Naive thymus-derived CD4-positive, alpha-beta T cell (primary cell): ENCODE measurements at regions not wholly inside any gene's neighbourhood (a gene's known extent, or its start where the extent isn't known, plus 50 kb on each side); places are given as distances from the start of the nearest gene placed in this dataset.

Experiments
- ATAC-seq: fragments of 150-1000 bp; cut with Tn5 transposase; 2 replicates; pipeline ENCODE4 v1.10.0; 2021; ENCODE audit warnings: mild to moderate bottlenecking, moderate library complexity
- CTCF ChIA-PET: fragments of 350-600 bp; sonication (Branson Sonifier 250); formaldehyde crosslinking; loops from one replicate; lab custom pipeline; 2021; ENCODE audit warnings: antibody characterized with exemption; lab: Charles Lee
- POLR2A ChIA-PET: fragments of 350-600 bp; sonication (Branson Sonifier 250); formaldehyde crosslinking; loops from one replicate; lab custom pipeline; 2021; ENCODE audit warnings: antibody characterized with exemption, inconsistent platforms; lab: Charles Lee
- DNase-seq, 9 donors: peaks; one replicate each; pipeline versions ENCODE4 v3.0.0 to v3.0.0-alpha.2; 2020 to 2022; ENCODE audit warnings: mixed read lengths in 1 of 9
- H3K27ac ChIP-seq: one replicate; pipeline ENCODE4 v1.7.0; 2013; ENCODE audit warnings: mild to moderate bottlenecking, low read depth, low read length, moderate library complexity
- H3K27me3 ChIP-seq, 2 donors: one replicate each; pipeline ENCODE4 v1.7.0; 2013; ENCODE audit warnings: low read length in 2 of 2, mild to moderate bottlenecking in 2 of 2, moderate library complexity in 2 of 2; ENCODE audit not compliant: control insufficient read depth in 2 of 2, insufficient read depth in 2 of 2
- H3K36me3 ChIP-seq, 3 experiments: 1 replicate in 2 of 3; 2 replicates in 1 of 3; pipeline ENCODE4 v1.7.0; 2013; ENCODE audit warnings: low read length in 3 of 3, mild to moderate bottlenecking in 3 of 3, moderate library complexity in 1 of 3; ENCODE audit not compliant: insufficient read depth in 3 of 3, control insufficient read depth in 2 of 3
- H3K4me1 ChIP-seq, 2 donors: one replicate each; pipeline ENCODE4 v1.7.0; 2013; ENCODE audit warnings: low read length in 2 of 2, mild to moderate bottlenecking in 2 of 2, moderate library complexity in 1 of 2; ENCODE audit not compliant: control insufficient read depth in 2 of 2, insufficient read depth in 2 of 2
- H3K4me3 ChIP-seq: 2 replicates; pipeline ENCODE4 v1.7.0; 2013; ENCODE audit warnings: mild to moderate bottlenecking, low read length
- H3K9me3 ChIP-seq, 3 experiments: 1 replicate in 2 of 3; 2 replicates in 1 of 3; pipeline ENCODE4 v1.7.0; 2013; ENCODE audit warnings: low read length in 3 of 3; ENCODE audit not compliant: control insufficient read depth in 2 of 3
- H3K27ac Mint-ChIP-seq, 9 donors: one replicate each; pipeline ENCODE4 v1.8.0; 2020 to 2022; ENCODE audit warnings: mixed read lengths in 9 of 9, mild to moderate bottlenecking in 8 of 9, moderate library complexity in 5 of 9, inconsistent platforms in 2 of 9
- H3K27me3 Mint-ChIP-seq, 5 donors: one replicate each; pipeline ENCODE4 v1.8.0; 2021 to 2022; ENCODE audit warnings: mixed read lengths in 5 of 5, mild to moderate bottlenecking in 1 of 5
- H3K36me3 Mint-ChIP-seq, 5 donors: one replicate each; pipeline ENCODE4 v1.8.0; 2020 to 2022; ENCODE audit warnings: mixed read lengths in 5 of 5, mild to moderate bottlenecking in 3 of 5, inconsistent platforms in 1 of 5
- H3K4me1 Mint-ChIP-seq, 7 donors: one replicate each; pipeline ENCODE4 v1.8.0; 2020 to 2022; ENCODE audit warnings: mixed read lengths in 7 of 7, mild to moderate bottlenecking in 3 of 7, inconsistent platforms in 1 of 7
- H3K4me3 Mint-ChIP-seq, 10 donors: one replicate each; pipeline ENCODE4 v1.8.0; 2020 to 2022; ENCODE audit warnings: mild to moderate bottlenecking in 10 of 10, mixed read lengths in 10 of 10, moderate library complexity in 6 of 10, inconsistent platforms in 2 of 10
- H3K9me3 Mint-ChIP-seq, 11 donors: one replicate each; pipeline ENCODE4 v1.8.0; 2020 to 2022; ENCODE audit warnings: mixed read lengths in 11 of 11, mild to moderate bottlenecking in 4 of 11, inconsistent platforms in 1 of 11, moderate library complexity in 1 of 11
- intact Hi-C, 2 donors: fragments of 100-400 bp; cut with micrococcal nuclease; formaldehyde crosslinking; loops; one replicate each; pipeline ENCODE4 v1.15.1; 2023

GRCh38 chr11:19403196-19403895, 162.6 kb upstream of the E2F8 start:
- H3K27ac ChIP-seq: no peak overlapping the region
- Mint-ChIP-seq H3K36me3 (no peaks in the 10 kb centered on the region), H3K4me3 (no peak overlapping the region), H3K27me3 (peaks cover 4 to 28% (median 17%) of the 10 kb centered on the region in 5 donors), H3K27ac (no peak overlapping the region), H3K4me1 (no peaks in the 10 kb centered on the region), H3K9me3 (no peaks in the 10 kb centered on the region)
- intact Hi-C loops: no loop called here
- H3K9me3 ChIP-seq: no peaks in the 10 kb centered on the region
- H3K36me3 ChIP-seq: no peaks in the 10 kb centered on the region
- H3K27me3 ChIP-seq: no peaks in the 10 kb centered on the region
- H3K4me1 ChIP-seq: no peaks in the 10 kb centered on the region
- ATAC-seq (no peak), DNase-seq (no peak)
- ChIA-PET POLR2A (no interaction called here), CTCF (no interaction called here)
- H3K4me3 ChIP-seq: no peak overlapping the region

- H3K27me3 Mint-ChIP-seq: peaks cover 2 to 18% (median 10%) of the 10 kb centered on the region in 5 donors
- H3K4me1 Mint-ChIP-seq: no peaks in the 10 kb centered on the region
- Histone ChIP-seq H3K27ac (no peak overlapping the region), H3K27me3 (no peaks in the 10 kb centered on the region), H3K36me3 (no peaks in the 10 kb centered on the region), H3K4me3 (no peak overlapping the region), H3K4me1 (no peaks in the 10 kb centered on the region), H3K9me3 (no peaks in the 10 kb centered on the region)
- POLR2A ChIA-PET: no interaction called here
- ATAC-seq (no peak), DNase-seq (no peak)
- no peak overlapping the region for H3K4me3 Mint-ChIP-seq
- no peaks in the 10 kb centered on the region for H3K36me3 Mint-ChIP-seq
- intact Hi-C loops: no loop called here
- H3K9me3 Mint-ChIP-seq: peaks cover 0 to 2% (median 0%) of the 10 kb centered on the region in 11 donors
- H3K27ac Mint-ChIP-seq: no peak overlapping the region
- CTCF ChIA-PET: no interaction called here
Measured at GRCh38 chr11:19400296-19400695, 159.6 kb upstream of the E2F8 start.

- H3K4me1 ChIP-seq: no peaks in the 10 kb centered on the region
- no peak overlapping the region for H3K4me3 ChIP-seq
- no peak overlapping the region for H3K4me3 Mint-ChIP-seq
- H3K27me3 Mint-ChIP-seq: peaks cover 4 to 20% (median 13%) of the 10 kb centered on the region in 5 donors
- peaks cover 0 to 6% (median 0%) of the 10 kb centered on the region in 7 donors for H3K4me1 Mint-ChIP-seq
- no peaks in the 10 kb centered on the region for H3K36me3 ChIP-seq
- DNase-seq (no peak), ATAC-seq (no peak)
- no peaks in the 10 kb centered on the region for H3K36me3 Mint-ChIP-seq
- H3K27ac ChIP-seq: no peak overlapping the region
- no peaks in the 10 kb centered on the region for H3K9me3 ChIP-seq
- H3K27me3 ChIP-seq: peaks cover 0 to 5% of the 10 kb centered on the region in 2 donors
- intact Hi-C loops: no loop called here
- no peak overlapping the region for H3K27ac Mint-ChIP-seq
- ChIA-PET POLR2A (no interaction called here), CTCF (no interaction called here)
- peaks cover 0 to 2% (median 0%) of the 10 kb centered on the region in 11 donors for H3K9me3 Mint-ChIP-seq
Measured at GRCh38 chr11:19398772-19399527, 158.2 kb upstream of the E2F8 start.

- ChIA-PET CTCF (no interaction called here), POLR2A (no interaction called here)
- H3K36me3 ChIP-seq: no peaks in the 10 kb centered on the region
- H3K4me1 ChIP-seq: no peaks in the 10 kb centered on the region
- peaks cover 0 to 2% (median 0%) of the 10 kb centered on the region in 11 donors for H3K9me3 Mint-ChIP-seq
- no peaks in the 10 kb centered on the region for H3K9me3 ChIP-seq
- no peak for ATAC-seq
- H3K27me3 ChIP-seq: peaks cover 0 to 5% of the 10 kb centered on the region in 2 donors
- no peak overlapping the region for H3K4me3 ChIP-seq
- H3K27ac Mint-ChIP-seq: no peak overlapping the region
- DNase-seq: no peak
- no peak overlapping the region for H3K4me3 Mint-ChIP-seq
- H3K27me3 Mint-ChIP-seq: peaks cover 3 to 15% (median 7%) of the 10 kb centered on the region in 5 donors
- no peak overlapping the region for H3K27ac ChIP-seq
- intact Hi-C loops: no loop called here
- H3K36me3 Mint-ChIP-seq: no peaks in the 10 kb centered on the region
- H3K4me1 Mint-ChIP-seq: peaks cover 0 to 6% (median 0%) of the 10 kb centered on the region in 7 donors
Measured at GRCh38 chr11:19398273-19398672, 157.5 kb upstream of the E2F8 start.

GRCh38 chr11:19395050-19395449, 154.3 kb upstream of the E2F8 start:
- H3K27ac Mint-ChIP-seq: no peak overlapping the region
- H3K4me1 Mint-ChIP-seq: peaks cover 0 to 6% (median 0%) of the 10 kb centered on the region in 7 donors
- Histone ChIP-seq H3K4me1 (no peaks in the 10 kb centered on the region), H3K27me3 (peaks cover 0 to 5% of the 10 kb centered on the region in 2 donors), H3K9me3 (no peaks in the 10 kb centered on the region), H3K36me3 (no peaks in the 10 kb centered on the region), H3K4me3 (no peak overlapping the region), H3K27ac (no peak overlapping the region)
- CTCF ChIA-PET: no interaction called here
- POLR2A ChIA-PET: no interaction called here
- peaks cover 0 to 4% (median 0%) of the 10 kb centered on the region in 11 donors for H3K9me3 Mint-ChIP-seq
- DNase-seq: no peak
- no peaks in the 10 kb centered on the region for H3K36me3 Mint-ChIP-seq
- ATAC-seq: no peak
- intact Hi-C loops: no loop called here
- H3K27me3 Mint-ChIP-seq: peaks cover 0 to 14% (median 10%) of the 10 kb centered on the region in 5 donors
- no peak overlapping the region for H3K4me3 Mint-ChIP-seq

- DNase-seq (no peak), ATAC-seq (no peak)
- no peak overlapping the region for H3K27ac ChIP-seq
- H3K36me3 ChIP-seq: no peaks in the 10 kb centered on the region
- H3K27me3 ChIP-seq: peaks cover 0 to 5% of the 10 kb centered on the region in 2 donors
- CTCF ChIA-PET: no interaction called here
- H3K27me3 Mint-ChIP-seq: peaks cover 0 to 14% (median 10%) of the 10 kb centered on the region in 5 donors
- peaks cover 0 to 4% (median 0%) of the 10 kb centered on the region in 11 donors for H3K9me3 Mint-ChIP-seq
- intact Hi-C loops: no loop called here
- H3K27ac Mint-ChIP-seq: no peak overlapping the region
- no peaks in the 10 kb centered on the region for H3K9me3 ChIP-seq
- no peak overlapping the region for H3K4me3 ChIP-seq
- POLR2A ChIA-PET: no interaction called here
- H3K4me1 ChIP-seq: no peaks in the 10 kb centered on the region
- no peak overlapping the region for H3K4me3 Mint-ChIP-seq
- peaks cover 0 to 6% (median 0%) of the 10 kb centered on the region in 7 donors for H3K4me1 Mint-ChIP-seq
- no peaks in the 10 kb centered on the region for H3K36me3 Mint-ChIP-seq
Measured at GRCh38 chr11:19394525-19395016, 153.8 kb upstream of the E2F8 start.
